ENCODE measurements at regions not wholly inside any gene's neighbourhood (a gene's known extent, or its start where the extent isn't known, plus 50 kb on each side); places are given as distances from the start of the nearest gene placed in this dataset.

DNA sequence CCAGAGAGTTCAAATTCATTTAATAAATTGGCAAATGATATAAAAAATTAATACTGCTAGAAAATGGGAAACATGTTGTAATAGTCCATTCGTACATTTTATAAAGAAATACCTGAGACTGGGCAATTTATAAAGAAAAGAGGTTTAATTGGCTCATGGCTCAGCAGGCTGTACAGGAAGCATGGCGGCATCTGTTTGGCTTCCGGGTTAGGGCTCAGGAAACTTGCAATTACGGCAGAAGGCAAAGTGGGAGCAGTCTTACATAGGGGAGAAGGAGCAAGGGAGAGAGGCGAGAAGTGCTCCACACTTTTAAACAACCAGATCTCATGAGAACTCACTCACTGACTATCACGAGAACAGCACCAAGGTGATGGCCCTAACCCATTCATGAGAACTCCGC lies 512.0 kb downstream of the DACH1 start:
- TF ChIP-seq POLR2A (IDR thresholded peaks at IDR 0.05; ENCODE audit: low read depth, low read length), result no peak
- TF ChIP-seq POLR2AphosphoS5 (IDR thresholded peaks at IDR 0.05; ENCODE audit: low read depth, low read length), result no peak
- TF ChIP-seq TAF1 (IDR thresholded peaks at IDR 0.05; ENCODE audit: low read depth, low read length), result no peak
- no peak for TF ChIP-seq POU2F2 (IDR thresholded peaks at IDR 0.05; ENCODE audit: low read depth, low read length)

Data from GM12891 (cell line).